Liver (tissue), 3 donors: ENCODE measurements at regions not wholly inside any gene's neighbourhood (a gene's known extent, or its start where the extent isn't known, plus 50 kb on each side); places are given as distances from the start of the nearest gene placed in this dataset.

Source experiments
- EGR1 ChIP-seq, 2 donors: IDR thresholded peaks; 2 replicates each; pipeline ENCODE4 v1.6.1; 2016 to 2018; ENCODE audit warnings: antibody characterized with exemption in 2 of 2, low read depth in 2 of 2
- FOXA1 ChIP-seq: IDR thresholded peaks from 2 replicates; pipeline ENCODE4 v1.6.1; 2016; ENCODE audit warnings: antibody characterized with exemption
- GABPA ChIP-seq, 2 donors: IDR thresholded peaks in 1 of 2; conservative IDR thresholded peaks in 1 of 2; 2 replicates each; pipeline ENCODE4 v1.6.1; 2016; ENCODE audit warnings: antibody characterized with exemption in 2 of 2, mild to moderate bottlenecking in 1 of 2, moderate library complexity in 1 of 2
- JUND ChIP-seq, 2 donors: IDR thresholded peaks; 2 replicates each; pipeline ENCODE4 v1.6.1; 2016; ENCODE audit warnings: antibody characterized with exemption in 2 of 2
- MAX ChIP-seq: IDR thresholded peaks from 2 replicates; pipeline ENCODE4 v1.6.1; 2016; ENCODE audit warnings: antibody characterized with exemption
- NR2F2 ChIP-seq: IDR thresholded peaks from 2 replicates; pipeline ENCODE4 v1.6.1; 2016; ENCODE audit warnings: antibody characterized with exemption
- RAD21 ChIP-seq, 2 donors: IDR thresholded peaks; 2 replicates each; pipeline ENCODE4 v1.6.1; 2016; ENCODE audit warnings: antibody characterized with exemption in 2 of 2, mild to moderate bottlenecking in 2 of 2
- REST ChIP-seq: IDR thresholded peaks from 2 replicates; pipeline ENCODE4 v1.6.1; 2016; ENCODE audit warnings: antibody characterized with exemption, mild to moderate bottlenecking
- YY1 ChIP-seq: IDR thresholded peaks from 2 replicates; pipeline ENCODE4 v1.6.1; 2016; ENCODE audit warnings: antibody characterized with exemption, mild to moderate bottlenecking
- ZBTB33 ChIP-seq: IDR thresholded peaks from 2 replicates; pipeline ENCODE4 v1.6.1; 2016; ENCODE audit warnings: antibody characterized with exemption
- TF ChIP-seq, protein P1 (sequence below): fragments of 150-350 bp; IDR thresholded peaks from 2 replicates; pipeline ENCODE4 v1.5.1; 2017; ENCODE audit warnings: improper control_type of control experiment, low read depth, low read length; ENCODE audit not compliant: missing input control
- donor health status: healthy.
- donor health status: healthy.

GRCh38 chr9:118083161-118083560 is 379.0 kb downstream of the TLR4 start:
- TF ChIP-seq GABPA (IDR thresholded peaks at IDR 0.05 in 1 of 2, conservative IDR thresholded peaks at IDR 0.05 in 1 of 2), result no peak
- TF ChIP-seq ZBTB33, result no peak
- TF ChIP-seq YY1, result no peak
- TF ChIP-seq, protein P1, sequence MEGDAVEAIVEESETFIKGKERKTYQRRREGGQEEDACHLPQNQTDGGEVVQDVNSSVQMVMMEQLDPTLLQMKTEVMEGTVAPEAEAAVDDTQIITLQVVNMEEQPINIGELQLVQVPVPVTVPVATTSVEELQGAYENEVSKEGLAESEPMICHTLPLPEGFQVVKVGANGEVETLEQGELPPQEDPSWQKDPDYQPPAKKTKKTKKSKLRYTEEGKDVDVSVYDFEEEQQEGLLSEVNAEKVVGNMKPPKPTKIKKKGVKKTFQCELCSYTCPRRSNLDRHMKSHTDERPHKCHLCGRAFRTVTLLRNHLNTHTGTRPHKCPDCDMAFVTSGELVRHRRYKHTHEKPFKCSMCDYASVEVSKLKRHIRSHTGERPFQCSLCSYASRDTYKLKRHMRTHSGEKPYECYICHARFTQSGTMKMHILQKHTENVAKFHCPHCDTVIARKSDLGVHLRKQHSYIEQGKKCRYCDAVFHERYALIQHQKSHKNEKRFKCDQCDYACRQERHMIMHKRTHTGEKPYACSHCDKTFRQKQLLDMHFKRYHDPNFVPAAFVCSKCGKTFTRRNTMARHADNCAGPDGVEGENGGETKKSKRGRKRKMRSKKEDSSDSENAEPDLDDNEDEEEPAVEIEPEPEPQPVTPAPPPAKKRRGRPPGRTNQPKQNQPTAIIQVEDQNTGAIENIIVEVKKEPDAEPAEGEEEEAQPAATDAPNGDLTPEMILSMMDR, result no peak
- TF ChIP-seq MAX, result no peak
- TF ChIP-seq JUND (IDR thresholded peaks at IDR 0.05), result no peak
- no peak for TF ChIP-seq RAD21 (IDR thresholded peaks at IDR 0.05)
- no peak for TF ChIP-seq REST
- TF ChIP-seq FOXA1, result no peak
- no peak for TF ChIP-seq EGR1 (IDR thresholded peaks at IDR 0.05; ENCODE audit: low read depth in 2 of 2)
- no peak for TF ChIP-seq NR2F2
